ENCODE measurements at regions not wholly inside any gene's neighbourhood (a gene's known extent, or its start where the extent isn't known, plus 50 kb on each side); places are given as distances from the start of the nearest gene placed in this dataset.

DNA sequence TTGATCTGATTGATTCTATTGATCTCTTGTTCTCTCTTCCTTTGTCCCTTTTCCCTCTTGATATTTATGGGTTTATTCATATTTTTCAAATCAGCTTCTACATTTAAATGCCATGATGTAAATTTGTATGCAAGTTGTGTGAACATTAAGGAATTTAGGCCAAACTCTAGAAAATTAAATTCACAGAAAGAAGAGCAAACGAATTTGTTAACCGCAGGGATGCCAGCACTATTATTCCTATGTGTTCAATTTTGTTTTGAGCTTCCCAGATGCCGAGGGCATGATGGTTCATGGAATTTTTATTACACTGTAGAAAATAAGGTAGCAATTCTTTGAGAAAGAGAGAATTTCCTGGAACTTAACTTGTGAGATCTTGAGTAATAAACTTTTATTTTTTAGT, 220.9 kb downstream of the BUB3 start:
- TF ChIP-seq, protein P1, sequence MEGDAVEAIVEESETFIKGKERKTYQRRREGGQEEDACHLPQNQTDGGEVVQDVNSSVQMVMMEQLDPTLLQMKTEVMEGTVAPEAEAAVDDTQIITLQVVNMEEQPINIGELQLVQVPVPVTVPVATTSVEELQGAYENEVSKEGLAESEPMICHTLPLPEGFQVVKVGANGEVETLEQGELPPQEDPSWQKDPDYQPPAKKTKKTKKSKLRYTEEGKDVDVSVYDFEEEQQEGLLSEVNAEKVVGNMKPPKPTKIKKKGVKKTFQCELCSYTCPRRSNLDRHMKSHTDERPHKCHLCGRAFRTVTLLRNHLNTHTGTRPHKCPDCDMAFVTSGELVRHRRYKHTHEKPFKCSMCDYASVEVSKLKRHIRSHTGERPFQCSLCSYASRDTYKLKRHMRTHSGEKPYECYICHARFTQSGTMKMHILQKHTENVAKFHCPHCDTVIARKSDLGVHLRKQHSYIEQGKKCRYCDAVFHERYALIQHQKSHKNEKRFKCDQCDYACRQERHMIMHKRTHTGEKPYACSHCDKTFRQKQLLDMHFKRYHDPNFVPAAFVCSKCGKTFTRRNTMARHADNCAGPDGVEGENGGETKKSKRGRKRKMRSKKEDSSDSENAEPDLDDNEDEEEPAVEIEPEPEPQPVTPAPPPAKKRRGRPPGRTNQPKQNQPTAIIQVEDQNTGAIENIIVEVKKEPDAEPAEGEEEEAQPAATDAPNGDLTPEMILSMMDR (IDR thresholded peaks at IDR 0.05; ENCODE audit: low read depth, low read length, missing control alignments): no peak
- Histone ChIP-seq H3K27me3 (replicated peaks) (no peaks in the 10 kb centered on the region), H3K4me3 (ENCODE audit: low read depth, low read length) (no peak overlapping the region), H3K36me3 (replicated peaks) (no peaks in the 10 kb centered on the region), H3K27ac (no peak overlapping the region)
- no peak for DNase-seq
- in situ Hi-C loops (cut with HindIII; ENCODE audit: low pct_ligation_motif_present, low sequenced_read_pairs): no loop called here

DNA sequence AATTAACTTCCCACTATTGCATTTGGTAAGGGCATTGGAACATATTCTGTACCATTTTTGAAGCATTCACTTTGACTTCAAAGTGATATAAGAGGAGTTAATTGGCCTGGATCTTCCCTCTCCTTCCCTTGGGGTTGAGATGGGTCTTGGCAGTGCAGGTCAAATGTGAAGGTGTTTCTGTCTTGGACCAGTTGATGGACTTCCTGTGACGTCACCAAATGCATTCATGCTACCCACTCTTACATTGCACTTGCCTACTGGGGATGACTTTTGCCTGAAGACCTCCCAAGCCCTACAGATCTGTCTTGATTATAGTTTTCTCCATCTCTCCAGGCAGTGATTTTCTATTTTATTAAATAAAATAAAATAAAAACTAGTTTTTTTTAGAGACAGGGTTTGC, 221.5 kb downstream of the BUB3 start:
- TF ChIP-seq, protein P1 (IDR thresholded peaks at IDR 0.05; ENCODE audit: low read depth, low read length, missing control alignments): no peak
- Histone ChIP-seq H3K4me3 (ENCODE audit: low read depth, low read length) (no peak overlapping the region), H3K27me3 (replicated peaks) (no peaks in the 10 kb centered on the region), H3K36me3 (replicated peaks) (no peaks in the 10 kb centered on the region), H3K27ac (no peak overlapping the region)
- no peak for DNase-seq
- in situ Hi-C loops (cut with HindIII; ENCODE audit: low pct_ligation_motif_present, low sequenced_read_pairs): no loop called here

DNA sequence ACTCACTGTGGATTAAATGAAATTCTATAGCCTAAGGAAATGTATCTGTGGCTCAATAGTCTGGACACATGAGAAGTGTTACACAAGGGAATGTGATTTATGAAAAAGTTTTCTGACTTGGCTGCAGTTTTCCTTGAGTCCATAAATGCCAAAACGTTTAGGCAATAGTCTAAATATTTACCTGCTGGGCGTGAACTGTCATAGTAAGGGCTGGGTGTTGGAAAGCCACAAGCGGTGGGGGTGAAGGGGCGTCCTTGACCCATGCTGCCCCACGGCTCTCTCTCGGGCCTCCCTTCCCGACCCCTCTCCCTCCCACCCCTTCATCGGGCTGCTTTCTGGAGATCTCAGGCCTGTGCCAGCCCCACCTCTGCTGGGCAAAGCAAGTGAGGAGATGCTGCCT, 223.7 kb downstream of the BUB3 start:
- no peak overlapping the region for H3K4me3 ChIP-seq (ENCODE audit: low read depth, low read length)
- no peaks in the 10 kb centered on the region for H3K27me3 ChIP-seq (replicated peaks)
- H3K36me3 ChIP-seq (replicated peaks): no peaks in the 10 kb centered on the region
- TF ChIP-seq, protein P1 (IDR thresholded peaks at IDR 0.05; ENCODE audit: low read depth, low read length, missing control alignments): no peak
- no peak overlapping the region for H3K27ac ChIP-seq
- DNase-seq: no peak
- in situ Hi-C loops (cut with HindIII; ENCODE audit: low pct_ligation_motif_present, low sequenced_read_pairs): no loop called here

DNA sequence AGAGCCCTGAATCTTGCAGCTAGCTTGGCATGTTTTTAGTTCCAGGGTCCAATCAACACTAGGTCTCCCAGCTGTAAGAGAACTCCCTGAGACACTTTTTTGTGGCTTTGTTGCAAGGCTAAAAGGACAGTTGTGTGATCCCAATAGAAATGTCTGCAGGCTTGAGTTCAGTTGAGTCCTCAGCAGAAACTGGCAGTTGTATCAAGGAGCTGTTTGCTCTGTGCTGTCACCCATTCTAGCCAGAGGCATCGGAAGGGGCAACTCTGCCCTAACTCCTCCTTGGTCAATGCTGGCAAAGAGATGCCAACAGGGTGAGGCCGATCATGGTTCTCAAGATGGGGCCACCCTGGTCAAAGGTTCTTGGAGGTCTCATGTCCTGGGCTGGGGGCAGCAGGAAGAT, 224.1 kb downstream of the BUB3 start:
- TF ChIP-seq, protein P1 (IDR thresholded peaks at IDR 0.05; ENCODE audit: low read depth, low read length, missing control alignments): no peak
- H3K27me3 ChIP-seq (replicated peaks): no peaks in the 10 kb centered on the region

DNA sequence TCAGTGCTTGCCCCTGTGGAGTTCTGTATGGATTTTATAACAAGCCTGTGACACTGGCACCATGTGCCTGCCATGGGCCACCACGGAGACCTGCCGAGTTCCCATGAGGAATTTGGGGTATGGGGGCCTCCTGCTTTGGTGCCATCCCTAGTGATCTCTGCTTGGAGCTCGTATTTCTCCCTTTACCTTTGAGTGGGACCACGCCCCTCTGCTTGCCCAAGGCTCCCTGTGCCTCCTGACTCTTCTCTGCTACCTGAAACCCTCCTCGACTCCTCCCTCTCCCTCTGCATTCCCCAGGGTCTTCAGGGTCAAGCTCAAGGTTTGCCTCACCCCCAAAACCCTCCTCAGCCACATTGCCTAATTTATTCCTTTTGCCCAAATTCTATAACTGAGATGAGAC, 225.0 kb downstream of the BUB3 start:
- H3K27me3 ChIP-seq (replicated peaks): no peaks in the 10 kb centered on the region
- no peak overlapping the region for H3K4me3 ChIP-seq (ENCODE audit: low read depth, low read length)
- no peaks in the 10 kb centered on the region for H3K36me3 ChIP-seq (replicated peaks)
- no peak overlapping the region for H3K27ac ChIP-seq
- in situ Hi-C loops (cut with HindIII; ENCODE audit: low pct_ligation_motif_present, low sequenced_read_pairs): no loop called here
- TF ChIP-seq, protein P1 (IDR thresholded peaks at IDR 0.05; ENCODE audit: low read depth, low read length, missing control alignments): no peak
- DNase-seq: no peak

More for the DNA sequence above, 224.1 kb downstream of the BUB3 start:
- no peak overlapping the region for H3K4me3 ChIP-seq (ENCODE audit: low read depth, low read length)
- no peaks in the 10 kb centered on the region for H3K36me3 ChIP-seq (replicated peaks)
- H3K27ac ChIP-seq: no peak overlapping the region
- in situ Hi-C loops (cut with HindIII; ENCODE audit: low pct_ligation_motif_present, low sequenced_read_pairs): no loop called here
- DNase-seq: no peak

DNA sequence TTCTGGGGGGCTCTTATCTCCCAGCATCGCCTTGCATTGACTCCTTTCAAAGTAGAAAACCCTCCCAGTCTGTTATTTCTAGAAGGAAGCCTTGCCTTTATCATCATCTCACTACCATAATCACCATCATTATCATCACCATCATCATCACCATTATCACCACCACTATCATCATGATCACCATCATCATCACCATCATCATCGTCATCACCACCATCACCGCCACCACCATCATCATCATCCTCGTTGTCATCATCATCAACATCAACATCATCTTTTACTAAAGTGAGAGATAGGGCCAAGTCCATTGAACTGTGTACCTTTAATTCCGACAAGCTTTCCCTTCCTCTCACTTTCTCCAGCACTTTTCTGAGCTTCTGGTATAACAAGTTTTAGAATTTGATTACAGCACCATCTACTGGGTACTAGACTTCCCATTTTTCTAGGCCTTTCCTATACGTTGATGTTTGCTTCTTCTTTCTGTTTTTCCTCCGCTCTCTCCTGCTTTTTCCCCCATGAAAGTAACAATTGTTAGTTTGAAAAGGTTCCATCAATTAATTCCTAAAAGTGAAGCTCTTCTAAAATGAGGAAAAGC, 226.4 kb downstream of the BUB3 start:
- in situ Hi-C loops (cut with HindIII; ENCODE audit: low pct_ligation_motif_present, low sequenced_read_pairs): no loop called here
- H3K27me3 ChIP-seq (replicated peaks): no peaks in the 10 kb centered on the region
- TF ChIP-seq, protein P1 (IDR thresholded peaks at IDR 0.05; ENCODE audit: low read depth, low read length, missing control alignments): no peak
- no peak for DNase-seq
- H3K4me3 ChIP-seq (ENCODE audit: low read depth, low read length): no peak overlapping the region
- no peak overlapping the region for H3K27ac ChIP-seq
- no peaks in the 10 kb centered on the region for H3K36me3 ChIP-seq (replicated peaks)

All from brain microvascular endothelial cell (primary cell).